AG09309 (cell line): ENCODE measurements at regions not wholly inside any gene's neighbourhood (a gene's known extent, or its start where the extent isn't known, plus 50 kb on each side); places are given as distances from the start of the nearest gene placed in this dataset.

Experiments
- DNase-seq: peaks from one replicate; pipeline ENCODE4 v3.0.0-alpha.2; 2010; ENCODE audit warnings: low read depth
- H3K4me3 ChIP-seq: 2 replicates; pipeline ENCODE4 v1.5.1; 2011; ENCODE audit warnings: mild to moderate bottlenecking, low read depth, low read length, moderate library complexity; ENCODE audit not compliant: control insufficient read depth
- CTCF ChIP-seq: IDR thresholded peaks from 2 replicates; pipeline ENCODE4 v1.5.1; 2011; ENCODE audit warnings: mild to moderate bottlenecking, low read depth, low read length, inconsistent platforms; ENCODE audit not compliant: insufficient read depth, control insufficient read depth; ENCODE audit errors: missing control alignments

- DNase-seq, result no peak
- TF ChIP-seq CTCF, result no peak
- no peak overlapping the region for H3K4me3 ChIP-seq
Measured at GRCh38 chr16:55033225-55034156, 102.8 kb downstream of the IRX5 start.

- no peak for DNase-seq
- TF ChIP-seq CTCF, result peak; percentile 42
- H3K4me3 ChIP-seq, result no peak overlapping the region
Measured at GRCh38 chr16:55035029-55035428, 104.4 kb downstream of the IRX5 start.

GRCh38 chr16:55035956-55036355, 105.3 kb downstream of the IRX5 start:
- peak; percentile 79 for DNase-seq
- no peak overlapping the region for H3K4me3 ChIP-seq
- TF ChIP-seq CTCF, result no peak

GRCh38 chr16:55036371-55036821, 105.7 kb downstream of the IRX5 start:
- no peak for TF ChIP-seq CTCF
- DNase-seq, result no peak
- no peak overlapping the region for H3K4me3 ChIP-seq

- DNase-seq, result no peak
- no peak overlapping the region for H3K4me3 ChIP-seq
- TF ChIP-seq CTCF, result no peak
Measured at GRCh38 chr16:55037046-55037445, 106.4 kb downstream of the IRX5 start.

- no peak for DNase-seq
- H3K4me3 ChIP-seq, result no peak overlapping the region
- no peak for TF ChIP-seq CTCF
Measured at GRCh38 chr16:55037966-55038365, 107.3 kb downstream of the IRX5 start.

GRCh38 chr16:55039042-55039441, 108.4 kb downstream of the IRX5 start:
- TF ChIP-seq CTCF, result no peak
- DNase-seq, result no peak

More at GRCh38 chr16:55039042-55039441, 108.4 kb downstream of the IRX5 start:
- H3K4me3 ChIP-seq, result no peak overlapping the region
